ENCODE measurements at regions not wholly inside any gene's neighbourhood (a gene's known extent, or its start where the extent isn't known, plus 50 kb on each side); places are given as distances from the start of the nearest gene placed in this dataset.

DNA sequence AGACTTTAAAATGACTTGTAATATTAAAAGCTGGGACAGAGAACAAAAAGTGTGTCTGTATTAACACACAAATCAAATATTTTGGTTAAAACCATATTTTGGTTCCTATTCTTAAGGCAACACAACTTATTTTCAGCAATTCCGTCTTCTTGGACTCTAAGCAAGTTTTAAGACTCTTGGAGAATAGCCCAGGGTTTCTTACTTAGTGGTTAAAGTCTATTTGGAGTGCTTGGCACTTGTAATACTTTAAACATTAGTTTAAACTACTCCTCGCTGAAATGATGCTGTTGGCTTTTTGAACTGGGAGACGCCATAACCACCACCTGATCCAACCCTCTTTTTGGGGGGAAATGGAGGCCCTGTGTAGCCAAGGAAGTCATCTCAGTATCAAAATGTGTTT, 109.7 kb upstream of the GMDS start:
- Histone ChIP-seq H3K9me2 (ENCODE audit: insufficient read depth) (no peaks in the 10 kb centered on the region), H3K4me3 (replicated peaks in 1 of 2; ENCODE audit: low read depth in 1 of 2, low read length in 2 of 2) (no peak overlapping the region), H3K27ac (ENCODE audit: low read depth, low read length) (no peak overlapping the region), H3K79me2 (ENCODE audit: insufficient read depth, low read length) (no peaks in the 10 kb centered on the region), H2AFZ (ENCODE audit: low read depth, low read length, poor library complexity, severe bottlenecking) (no peak overlapping the region), H4K20me1 (ENCODE audit: insufficient read depth) (no peaks in the 10 kb centered on the region; the same call in 1 of the 2 replicates), H3K9ac (ENCODE audit: low read length) (no peak overlapping the region), H3K36me3 (ENCODE audit: control insufficient read depth in 1 of 2, insufficient read depth in 2 of 2, low read length in 2 of 2) (no peaks in the 10 kb centered on the region), H3K27me3 (ENCODE audit: insufficient read depth, low read length) (no peaks in the 10 kb centered on the region), H3K4me1 (ENCODE audit: control insufficient read depth in 1 of 2, insufficient read depth in 2 of 2, low read length in 2 of 2) (no peaks in the 10 kb centered on the region), H3K9me3 (ENCODE audit: control insufficient read depth in 1 of 2, insufficient read depth in 1 of 2, low read depth in 1 of 2, low read length in 2 of 2) (no peaks in the 10 kb centered on the region), H3K4me2 (ENCODE audit: low read length) (no peak overlapping the region)
- ATAC-seq: no peak
- TF ChIP-seq, protein P1, sequence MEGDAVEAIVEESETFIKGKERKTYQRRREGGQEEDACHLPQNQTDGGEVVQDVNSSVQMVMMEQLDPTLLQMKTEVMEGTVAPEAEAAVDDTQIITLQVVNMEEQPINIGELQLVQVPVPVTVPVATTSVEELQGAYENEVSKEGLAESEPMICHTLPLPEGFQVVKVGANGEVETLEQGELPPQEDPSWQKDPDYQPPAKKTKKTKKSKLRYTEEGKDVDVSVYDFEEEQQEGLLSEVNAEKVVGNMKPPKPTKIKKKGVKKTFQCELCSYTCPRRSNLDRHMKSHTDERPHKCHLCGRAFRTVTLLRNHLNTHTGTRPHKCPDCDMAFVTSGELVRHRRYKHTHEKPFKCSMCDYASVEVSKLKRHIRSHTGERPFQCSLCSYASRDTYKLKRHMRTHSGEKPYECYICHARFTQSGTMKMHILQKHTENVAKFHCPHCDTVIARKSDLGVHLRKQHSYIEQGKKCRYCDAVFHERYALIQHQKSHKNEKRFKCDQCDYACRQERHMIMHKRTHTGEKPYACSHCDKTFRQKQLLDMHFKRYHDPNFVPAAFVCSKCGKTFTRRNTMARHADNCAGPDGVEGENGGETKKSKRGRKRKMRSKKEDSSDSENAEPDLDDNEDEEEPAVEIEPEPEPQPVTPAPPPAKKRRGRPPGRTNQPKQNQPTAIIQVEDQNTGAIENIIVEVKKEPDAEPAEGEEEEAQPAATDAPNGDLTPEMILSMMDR (IDR thresholded peaks at IDR 0.05 in 2 of 3, conservative IDR thresholded peaks at IDR 0.05 in 1 of 3; ENCODE audit: borderline replicate concordance in 1 of 3, insufficient read depth in 1 of 3, low read depth in 2 of 3, low read length in 2 of 3): no peak
- TF ChIP-seq ELF1 (IDR thresholded peaks at IDR 0.05; ENCODE audit: borderline replicate concordance, low read depth) (no peak), EZH2 (IDR thresholded peaks at IDR 0.05) (no peak), REST (IDR thresholded peaks at IDR 0.05; ENCODE audit: low read depth) (no peak), POLR2A (IDR thresholded peaks at IDR 0.05; ENCODE audit: borderline replicate concordance, extremely low read depth, insufficient read depth, insufficient read length) (no peak), JUND (IDR thresholded peaks at IDR 0.05) (no peak)
- TF ChIP-seq, protein P2, sequence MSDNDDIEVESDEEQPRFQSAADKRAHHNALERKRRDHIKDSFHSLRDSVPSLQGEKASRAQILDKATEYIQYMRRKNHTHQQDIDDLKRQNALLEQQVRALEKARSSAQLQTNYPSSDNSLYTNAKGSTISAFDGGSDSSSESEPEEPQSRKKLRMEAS (IDR thresholded peaks at IDR 0.05): no peak
- TF ChIP-seq, protein P3, sequence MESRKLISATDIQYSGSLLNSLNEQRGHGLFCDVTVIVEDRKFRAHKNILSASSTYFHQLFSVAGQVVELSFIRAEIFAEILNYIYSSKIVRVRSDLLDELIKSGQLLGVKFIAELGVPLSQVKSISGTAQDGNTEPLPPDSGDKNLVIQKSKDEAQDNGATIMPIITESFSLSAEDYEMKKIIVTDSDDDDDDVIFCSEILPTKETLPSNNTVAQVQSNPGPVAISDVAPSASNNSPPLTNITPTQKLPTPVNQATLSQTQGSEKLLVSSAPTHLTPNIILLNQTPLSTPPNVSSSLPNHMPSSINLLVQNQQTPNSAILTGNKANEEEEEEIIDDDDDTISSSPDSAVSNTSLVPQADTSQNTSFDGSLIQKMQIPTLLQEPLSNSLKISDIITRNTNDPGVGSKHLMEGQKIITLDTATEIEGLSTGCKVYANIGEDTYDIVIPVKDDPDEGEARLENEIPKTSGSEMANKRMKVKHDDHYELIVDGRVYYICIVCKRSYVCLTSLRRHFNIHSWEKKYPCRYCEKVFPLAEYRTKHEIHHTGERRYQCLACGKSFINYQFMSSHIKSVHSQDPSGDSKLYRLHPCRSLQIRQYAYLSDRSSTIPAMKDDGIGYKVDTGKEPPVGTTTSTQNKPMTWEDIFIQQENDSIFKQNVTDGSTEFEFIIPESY (IDR thresholded peaks at IDR 0.05; ENCODE audit: extremely low read depth, insufficient replicate concordance, low read length): no peak
- intact Hi-C loops (cut with micrococcal nuclease): loop anchor here (2.0 to 5.0 kb wide), 3 partner anchors 146 to 758 kb away; no protein-coding TSS in a partner anchor
- no peak for DNase-seq (ENCODE audit: low read depth, low spot score)
- RAD21 ChIA-PET (ENCODE audit: low non-redundant PET in 1 of 2, low total read pairs in 2 of 2, uncharacterized antibody in 2 of 2, unreplicated experiment in 2 of 2): no interaction called here
- POLR2A ChIA-PET: no interaction called here
- CTCF ChIA-PET: interaction anchor here (2.1 kb wide), 1 partner anchor 146 kb away, joined by 22 read pairs; no protein-coding TSS in a partner anchor
- no TSS peak for BruUV-seq (replicated peaks)

All from HCT116 (cell line).